ENCODE measurements at regions not wholly inside any gene's neighbourhood (a gene's known extent, or its start where the extent isn't known, plus 50 kb on each side); places are given as distances from the start of the nearest gene placed in this dataset.

- no peak overlapping the region for H3K4me2 ChIP-seq (ENCODE audit: low read length)
- DNase-seq (ENCODE audit: low read depth, low spot score) (no peak), ATAC-seq (no peak)
- H3K4me1 ChIP-seq (ENCODE audit: control insufficient read depth in 1 of 2, insufficient read depth in 2 of 2, low read length in 2 of 2) = peaks cover 5% of the 10 kb centered on the region in 2 experiments; a peak in 2 of 4 replicates
- intact Hi-C loops (cut with micrococcal nuclease) = no loop called here
- no peaks in the 10 kb centered on the region for H3K36me3 ChIP-seq (ENCODE audit: control insufficient read depth in 1 of 2, insufficient read depth in 2 of 2, low read length in 2 of 2)
- H2AFZ ChIP-seq (ENCODE audit: low read depth, low read length, poor library complexity, severe bottlenecking) = no peak overlapping the region
- no peaks in the 10 kb centered on the region for H3K79me2 ChIP-seq (ENCODE audit: insufficient read depth, low read length)
- no peak overlapping the region for H3K9ac ChIP-seq (ENCODE audit: low read length)
- H3K9me3 ChIP-seq (ENCODE audit: control insufficient read depth in 1 of 2, insufficient read depth in 1 of 2, low read depth in 1 of 2, low read length in 2 of 2) = no peaks in the 10 kb centered on the region
- ChIA-PET POLR2A (no interaction called here), RAD21 (ENCODE audit: low non-redundant PET in 1 of 2, low total read pairs in 2 of 2, uncharacterized antibody in 2 of 2, unreplicated experiment in 2 of 2) (no interaction called here), CTCF (no interaction called here)
- BruUV-seq (replicated peaks) = no TSS peak
- H3K4me3 ChIP-seq (replicated peaks in 1 of 2; ENCODE audit: low read depth in 1 of 2, low read length in 2 of 2) = no peak overlapping the region
- peaks cover 37% of the 10 kb centered on the region for H3K27me3 ChIP-seq (ENCODE audit: insufficient read depth, low read length)
- no peaks in the 10 kb centered on the region for H3K9me2 ChIP-seq (ENCODE audit: insufficient read depth)
- TF ChIP-seq, protein P1, sequence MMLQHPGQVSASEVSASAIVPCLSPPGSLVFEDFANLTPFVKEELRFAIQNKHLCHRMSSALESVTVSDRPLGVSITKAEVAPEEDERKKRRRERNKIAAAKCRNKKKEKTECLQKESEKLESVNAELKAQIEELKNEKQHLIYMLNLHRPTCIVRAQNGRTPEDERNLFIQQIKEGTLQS (IDR thresholded peaks at IDR 0.05) = no peak
- no peak for TF ChIP-seq REST (IDR thresholded peaks at IDR 0.05; ENCODE audit: low read depth)
- TF ChIP-seq ZNF274 (IDR thresholded peaks at IDR 0.05; ENCODE audit: low read depth, low read length) = no peak
- TF ChIP-seq SIN3A (IDR thresholded peaks at IDR 0.05; ENCODE audit: low read depth) = no peak
- H3K27ac ChIP-seq (ENCODE audit: low read depth, low read length) = no peak overlapping the region
- no peaks in the 10 kb centered on the region for H4K20me1 ChIP-seq (ENCODE audit: insufficient read depth)
These were observed 191.7 kb upstream of the POU3F1 start for GRCh38 chr1:38238294-38238693.

GRCh38 chr1:38235705-38236104 lies 189.1 kb upstream of the POU3F1 start:
- Histone ChIP-seq H3K36me3 (ENCODE audit: control insufficient read depth in 1 of 2, insufficient read depth in 2 of 2, low read length in 2 of 2) (no peaks in the 10 kb centered on the region), H3K9me3 (ENCODE audit: control insufficient read depth in 1 of 2, insufficient read depth in 1 of 2, low read depth in 1 of 2, low read length in 2 of 2) (no peaks in the 10 kb centered on the region), H2AFZ (ENCODE audit: low read depth, low read length, poor library complexity, severe bottlenecking) (no peak overlapping the region), H3K79me2 (ENCODE audit: insufficient read depth, low read length) (no peaks in the 10 kb centered on the region), H3K4me2 (ENCODE audit: low read length) (no peak overlapping the region), H3K4me1 (ENCODE audit: control insufficient read depth in 1 of 2, insufficient read depth in 2 of 2, low read length in 2 of 2) (no peaks in the 10 kb centered on the region), H3K4me3 (replicated peaks in 1 of 2; ENCODE audit: low read depth in 1 of 2, low read length in 2 of 2) (no peak overlapping the region), H3K27me3 (ENCODE audit: insufficient read depth, low read length) (peaks cover 37% of the 10 kb centered on the region), H3K9ac (ENCODE audit: low read length) (no peak overlapping the region), H3K27ac (ENCODE audit: low read depth, low read length) (no peak overlapping the region), H3K9me2 (ENCODE audit: insufficient read depth) (no peaks in the 10 kb centered on the region), H4K20me1 (ENCODE audit: insufficient read depth) (no peaks in the 10 kb centered on the region)
- RAD21 ChIA-PET (ENCODE audit: low non-redundant PET in 1 of 2, low total read pairs in 2 of 2, uncharacterized antibody in 2 of 2, unreplicated experiment in 2 of 2) = no interaction called here
- DNase-seq (ENCODE audit: low read depth, low spot score) (no peak), ATAC-seq (no peak)
- no TSS peak for BruUV-seq (replicated peaks)
- intact Hi-C loops (cut with micrococcal nuclease) = no loop called here
- POLR2A ChIA-PET = no interaction called here
- CTCF ChIA-PET = no interaction called here
- TF ChIP-seq JUND (IDR thresholded peaks at IDR 0.05) (no peak), REST (IDR thresholded peaks at IDR 0.05; ENCODE audit: low read depth) (no peak), EZH2 (IDR thresholded peaks at IDR 0.05) (no peak), RAD21 (IDR thresholded peaks at IDR 0.05; ENCODE audit: low read depth) (no peak), TCF7L2 (IDR thresholded peaks at IDR 0.05; ENCODE audit: borderline replicate concordance, extremely low read depth, insufficient read depth, insufficient read length) (no peak), YY1 (IDR thresholded peaks at IDR 0.05; ENCODE audit: extremely low read depth, insufficient replicate concordance, low read depth, low read length) (no peak), POLR2A (IDR thresholded peaks at IDR 0.05; ENCODE audit: borderline replicate concordance, extremely low read depth, insufficient read depth, insufficient read length) (no peak), SIN3A (IDR thresholded peaks at IDR 0.05; ENCODE audit: low read depth) (no peak), ELF1 (IDR thresholded peaks at IDR 0.05; ENCODE audit: borderline replicate concordance, low read depth) (no peak), CBX3 (IDR thresholded peaks at IDR 0.05; ENCODE audit: low read depth) (no peak), ZNF274 (IDR thresholded peaks at IDR 0.05; ENCODE audit: low read depth, low read length) (no peak)
- TF ChIP-seq, protein P1 (IDR thresholded peaks at IDR 0.05) = no peak
- TF ChIP-seq, protein P2, sequence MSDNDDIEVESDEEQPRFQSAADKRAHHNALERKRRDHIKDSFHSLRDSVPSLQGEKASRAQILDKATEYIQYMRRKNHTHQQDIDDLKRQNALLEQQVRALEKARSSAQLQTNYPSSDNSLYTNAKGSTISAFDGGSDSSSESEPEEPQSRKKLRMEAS (IDR thresholded peaks at IDR 0.05) = no peak
